BJ (cell line): ENCODE measurements at regions not wholly inside any gene's neighbourhood (a gene's known extent, or its start where the extent isn't known, plus 50 kb on each side); places are given as distances from the start of the nearest gene placed in this dataset.
A peak's percentile ranks its signal among the peaks of the same experiment; 100 is the strongest.
"Not testable (repeated sequence)": the region's sequence is repeated elsewhere in the genome, so short reads cannot be mapped to it uniquely, and the experiment has no call there.

Experiments
- CTCF ChIA-PET: fragments of 350-600 bp; formaldehyde crosslinking; extraction: SDS; loops from one replicate; lab custom pipeline; 2021; ENCODE audit warnings: antibody characterized with exemption, inconsistent platforms; lab: Yijun Ruan, JAX
- POLR2A ChIA-PET: fragments of 300-600 bp; sonication (Branson Sonifier 250); formaldehyde crosslinking; extraction: SDS; loops from one replicate; lab custom pipeline; 2021; ENCODE audit warnings: antibody characterized with exemption; lab: Charles Lee
- DNase-seq: peaks from one replicate; pipeline ENCODE4 v3.0.0-alpha.2; 2011; ENCODE audit warnings: low read depth
- H3K27me3 ChIP-seq: 2 replicates; pipeline ENCODE4 v1.6.0; 2011; ENCODE audit warnings: low read length; ENCODE audit not compliant: control insufficient read depth, insufficient read depth
- H3K36me3 ChIP-seq: 2 replicates; pipeline ENCODE4 v1.5.1; 2011; ENCODE audit warnings: low read length; ENCODE audit not compliant: control insufficient read depth, insufficient read depth
- H3K4me3 ChIP-seq: 2 replicates; pipeline ENCODE4 v1.5.1; 2011; ENCODE audit warnings: low read depth, mild to moderate bottlenecking, control low read depth, low read length
- TF ChIP-seq, protein P1 (sequence below): IDR thresholded peaks from 2 replicates; pipeline ENCODE4 v1.5.1; 2011; ENCODE audit warnings: low read depth, mild to moderate bottlenecking, control low read depth, inconsistent platforms, low read length, moderate library complexity; ENCODE audit not compliant: insufficient read depth

- H3K36me3 ChIP-seq, H3K4me3 ChIP-seq, DNase-seq, H3K27me3 ChIP-seq, POLR2A ChIA-PET, CTCF ChIA-PET: not testable (repeated sequence)
Observed at GRCh38 chr15:84135931-84136456, 99.6 kb upstream of the GOLGA6L4 start.

- no peak overlapping the region for H3K4me3 ChIP-seq
- CTCF ChIA-PET, result interaction anchor here (0.6 to 1.2 kb wide), 3 partner anchors 10 to 332 kb away, joined by 3 read pairs; no protein-coding TSS in a partner anchor
- POLR2A ChIA-PET, result interaction anchor here (0.6 kb wide), 1 partner anchor 19 kb away, joined by 5 read pairs; no protein-coding TSS in a partner anchor
- TF ChIP-seq, protein P1, sequence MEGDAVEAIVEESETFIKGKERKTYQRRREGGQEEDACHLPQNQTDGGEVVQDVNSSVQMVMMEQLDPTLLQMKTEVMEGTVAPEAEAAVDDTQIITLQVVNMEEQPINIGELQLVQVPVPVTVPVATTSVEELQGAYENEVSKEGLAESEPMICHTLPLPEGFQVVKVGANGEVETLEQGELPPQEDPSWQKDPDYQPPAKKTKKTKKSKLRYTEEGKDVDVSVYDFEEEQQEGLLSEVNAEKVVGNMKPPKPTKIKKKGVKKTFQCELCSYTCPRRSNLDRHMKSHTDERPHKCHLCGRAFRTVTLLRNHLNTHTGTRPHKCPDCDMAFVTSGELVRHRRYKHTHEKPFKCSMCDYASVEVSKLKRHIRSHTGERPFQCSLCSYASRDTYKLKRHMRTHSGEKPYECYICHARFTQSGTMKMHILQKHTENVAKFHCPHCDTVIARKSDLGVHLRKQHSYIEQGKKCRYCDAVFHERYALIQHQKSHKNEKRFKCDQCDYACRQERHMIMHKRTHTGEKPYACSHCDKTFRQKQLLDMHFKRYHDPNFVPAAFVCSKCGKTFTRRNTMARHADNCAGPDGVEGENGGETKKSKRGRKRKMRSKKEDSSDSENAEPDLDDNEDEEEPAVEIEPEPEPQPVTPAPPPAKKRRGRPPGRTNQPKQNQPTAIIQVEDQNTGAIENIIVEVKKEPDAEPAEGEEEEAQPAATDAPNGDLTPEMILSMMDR, result peak; percentile 80
- peak; percentile 16 for DNase-seq
- no peaks in the 10 kb centered on the region for H3K36me3 ChIP-seq
- H3K27me3 ChIP-seq, result peaks cover 1% of the 10 kb centered on the region; the same call in 1 of the 2 replicates
Observed at GRCh38 chr15:84142888-84143337, 92.7 kb upstream of the GOLGA6L4 start.

DNA sequence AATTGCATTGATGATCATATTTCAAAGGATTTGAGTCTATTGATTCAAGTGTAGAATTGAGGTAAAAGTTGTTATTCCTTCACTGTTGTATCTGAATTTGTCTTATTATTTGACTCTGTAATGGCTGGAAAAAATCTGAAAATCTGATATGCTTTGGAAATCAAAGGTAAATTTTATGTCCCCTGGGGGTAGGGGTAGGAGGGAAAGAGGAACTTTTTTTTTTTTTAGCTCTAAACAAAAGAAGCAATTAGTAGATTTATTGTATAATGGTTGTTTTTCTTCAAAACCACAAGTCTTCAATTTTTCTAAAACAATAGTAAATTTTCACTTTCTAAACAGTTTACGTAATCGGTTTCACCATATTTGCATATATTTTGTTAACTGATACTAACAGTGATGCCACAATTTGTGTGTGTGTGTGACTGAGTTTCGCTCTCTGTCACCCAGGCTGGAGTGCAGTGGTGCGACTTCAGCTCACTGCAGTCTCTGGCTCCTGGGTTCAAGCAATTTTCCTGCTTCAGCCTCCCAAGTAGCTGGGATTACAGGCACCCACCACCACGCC is 91.7 kb upstream of the GOLGA6L4 start:
- ChIA-PET CTCF (no interaction called here), POLR2A (no interaction called here)
- no peak for DNase-seq
- TF ChIP-seq, protein P1, result no peak
- Histone ChIP-seq H3K27me3 (peaks cover 1% of the 10 kb centered on the region; the same call in 1 of the 2 replicates), H3K4me3 (no peak overlapping the region), H3K36me3 (no peaks in the 10 kb centered on the region)

- POLR2A ChIA-PET, H3K36me3 ChIP-seq, H3K4me3 ChIP-seq, DNase-seq, CTCF ChIA-PET, H3K27me3 ChIP-seq: not testable (repeated sequence)
Observed at GRCh38 chr15:84144946-84145345, 90.6 kb upstream of the GOLGA6L4 start.

GRCh38 chr15:84146299-84146698 is 89.3 kb upstream of the GOLGA6L4 start:
- POLR2A ChIA-PET, H3K27me3 ChIP-seq, H3K36me3 ChIP-seq, DNase-seq, H3K4me3 ChIP-seq: not testable (repeated sequence)
- CTCF ChIA-PET, result interaction anchor here (0.6 kb wide), 1 partner anchor 152 kb away, joined by 3 read pairs; no protein-coding TSS in a partner anchor

- H3K4me3 ChIP-seq, DNase-seq, POLR2A ChIA-PET, H3K36me3 ChIP-seq, CTCF ChIA-PET, H3K27me3 ChIP-seq: not testable (repeated sequence)
Observed at GRCh38 chr15:84147307-84147706, 88.3 kb upstream of the GOLGA6L4 start.

- ChIA-PET POLR2A (no interaction called here), CTCF (no interaction called here)
- TF ChIP-seq, protein P1, result no peak
- Histone ChIP-seq H3K4me3 (no peak overlapping the region), H3K36me3 (no peaks in the 10 kb centered on the region), H3K27me3 (no peaks in the 10 kb centered on the region)
- DNase-seq, result no peak
Observed at GRCh38 chr15:84151205-84151931, 84.2 kb upstream of the GOLGA6L4 start.

DNA sequence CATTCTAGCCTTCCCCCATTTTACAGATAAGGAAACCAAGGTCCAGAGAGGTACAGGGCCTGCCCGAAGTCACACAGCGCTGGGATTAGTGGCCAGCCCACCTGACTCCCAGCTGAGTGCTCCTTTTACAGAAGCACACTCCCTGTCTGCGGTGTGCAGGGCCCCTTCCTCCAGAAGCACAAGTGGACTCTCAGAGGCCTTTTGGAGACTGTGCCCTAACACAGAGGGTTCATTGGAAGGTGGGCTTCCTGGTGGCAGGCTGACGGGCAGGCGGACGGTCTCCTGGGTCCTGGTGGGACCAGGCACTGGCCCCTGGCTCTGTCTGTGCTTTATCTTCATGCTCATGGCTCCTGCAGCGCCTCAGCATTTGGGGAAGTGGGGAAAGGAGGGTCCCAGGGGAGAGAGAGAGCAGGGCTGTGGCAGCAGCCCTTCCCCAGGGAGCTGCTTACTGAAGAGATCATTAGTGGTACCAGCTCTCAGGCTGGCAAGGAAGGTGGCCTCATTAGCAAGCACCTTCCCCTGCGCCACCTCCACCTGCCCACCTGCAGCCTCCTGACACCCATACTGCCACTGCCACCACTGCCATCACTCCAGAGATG is 83.1 kb upstream of the GOLGA6L4 start:
- DNase-seq, H3K27me3 ChIP-seq, H3K4me3 ChIP-seq, H3K36me3 ChIP-seq, CTCF ChIA-PET, POLR2A ChIA-PET: not testable (repeated sequence)

GRCh38 chr15:84153655-84154140 is 81.9 kb upstream of the GOLGA6L4 start:
- CTCF ChIA-PET, result interaction anchor here (1.0 kb wide), 1 partner anchor 11 kb away, joined by 3 read pairs; no protein-coding TSS in a partner anchor
- H3K36me3 ChIP-seq, POLR2A ChIA-PET, H3K27me3 ChIP-seq, DNase-seq, H3K4me3 ChIP-seq: not testable (repeated sequence)
